ENCODE measurements at regions not wholly inside any gene's neighbourhood (a gene's known extent, or its start where the extent isn't known, plus 50 kb on each side); places are given as distances from the start of the nearest gene placed in this dataset.

DNA sequence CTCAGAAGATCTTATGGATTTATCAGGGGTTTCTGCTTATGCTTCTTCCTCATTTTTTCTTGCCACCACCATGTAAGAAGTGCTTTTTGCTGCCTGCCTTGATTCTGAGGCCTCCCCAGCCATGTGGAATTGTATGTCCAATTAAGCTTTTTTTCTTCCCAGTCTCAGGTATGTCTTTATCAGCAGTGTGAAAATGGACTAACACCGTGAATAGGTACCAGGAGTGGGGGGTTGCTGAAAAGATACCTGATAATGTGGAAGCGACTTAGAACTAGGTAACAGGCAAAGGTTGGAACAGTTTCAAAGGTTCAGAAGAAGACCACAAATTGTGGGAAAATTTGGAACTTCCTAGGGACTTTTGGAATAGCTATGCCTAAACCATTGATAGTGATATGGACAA is 1222.5 kb upstream of the NUDT12 start:
- Mint-ChIP-seq H3K9me3 (peaks cover 12% of the 10 kb centered on the region), H3K4me1 (no peaks in the 10 kb centered on the region), H3K36me3 (ENCODE audit: low read depth) (no peaks in the 10 kb centered on the region), H3K27ac (no peak overlapping the region), H3K27me3 (ENCODE audit: insufficient read depth) (no peaks in the 10 kb centered on the region), H3K4me3 (no peak overlapping the region)
- Histone ChIP-seq H3K4me1 (ENCODE audit: control insufficient read depth, insufficient read depth, low read length) (no peaks in the 10 kb centered on the region), H3K27me3 (ENCODE audit: control insufficient read depth, insufficient read depth, low read length, poor library complexity, severe bottlenecking) (no peaks in the 10 kb centered on the region), H3K27ac (ENCODE audit: low read depth, low read length) (no peak overlapping the region), H3K36me3 (ENCODE audit: control insufficient read depth, insufficient read depth, low read length) (no peaks in the 10 kb centered on the region), H3K9me3 (ENCODE audit: control insufficient read depth, low read length) (peaks cover 15% of the 10 kb centered on the region), H3K4me3 (ENCODE audit: low read length) (no peak overlapping the region), H3K9ac (ENCODE audit: extremely low read depth, low read length, poor library complexity, severe bottlenecking) (no peak overlapping the region)
- TF ChIP-seq, protein P1, sequence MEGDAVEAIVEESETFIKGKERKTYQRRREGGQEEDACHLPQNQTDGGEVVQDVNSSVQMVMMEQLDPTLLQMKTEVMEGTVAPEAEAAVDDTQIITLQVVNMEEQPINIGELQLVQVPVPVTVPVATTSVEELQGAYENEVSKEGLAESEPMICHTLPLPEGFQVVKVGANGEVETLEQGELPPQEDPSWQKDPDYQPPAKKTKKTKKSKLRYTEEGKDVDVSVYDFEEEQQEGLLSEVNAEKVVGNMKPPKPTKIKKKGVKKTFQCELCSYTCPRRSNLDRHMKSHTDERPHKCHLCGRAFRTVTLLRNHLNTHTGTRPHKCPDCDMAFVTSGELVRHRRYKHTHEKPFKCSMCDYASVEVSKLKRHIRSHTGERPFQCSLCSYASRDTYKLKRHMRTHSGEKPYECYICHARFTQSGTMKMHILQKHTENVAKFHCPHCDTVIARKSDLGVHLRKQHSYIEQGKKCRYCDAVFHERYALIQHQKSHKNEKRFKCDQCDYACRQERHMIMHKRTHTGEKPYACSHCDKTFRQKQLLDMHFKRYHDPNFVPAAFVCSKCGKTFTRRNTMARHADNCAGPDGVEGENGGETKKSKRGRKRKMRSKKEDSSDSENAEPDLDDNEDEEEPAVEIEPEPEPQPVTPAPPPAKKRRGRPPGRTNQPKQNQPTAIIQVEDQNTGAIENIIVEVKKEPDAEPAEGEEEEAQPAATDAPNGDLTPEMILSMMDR (conservative IDR thresholded peaks at IDR 0.05) = no peak
- WGBS, 2 experiments (ENCODE audit: insufficient coverage in 1 of 2, insufficient read length in 1 of 2) = 95% methylated on average over 2 of the region's 2 CpGs
- no peak for DNase-seq

DNA sequence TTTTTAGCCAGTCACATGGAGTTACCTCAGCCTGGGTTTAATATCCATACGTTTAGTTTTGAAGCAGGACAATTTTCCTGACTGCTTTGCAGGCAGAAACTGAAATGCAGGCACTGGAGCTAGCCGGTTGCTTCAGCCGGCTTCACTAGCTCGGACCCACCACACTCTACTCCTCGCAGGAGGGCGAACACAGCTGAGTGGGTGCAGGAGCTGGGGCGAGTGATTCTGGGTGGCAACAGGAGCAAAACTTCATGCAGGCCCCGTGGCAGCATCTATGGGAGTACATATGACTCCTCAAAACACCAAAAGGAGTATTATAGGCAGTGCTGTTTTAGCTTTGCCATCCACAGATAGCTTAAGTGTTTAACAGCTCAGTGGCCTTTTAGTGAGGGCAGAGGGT is 1211.8 kb upstream of the NUDT12 start:
- Histone ChIP-seq H3K4me1 (ENCODE audit: control insufficient read depth, insufficient read depth, low read length) (no peaks in the 10 kb centered on the region), H3K9me3 (ENCODE audit: control insufficient read depth, low read length) (no peaks in the 10 kb centered on the region), H3K27me3 (ENCODE audit: control insufficient read depth, insufficient read depth, low read length, poor library complexity, severe bottlenecking) (no peaks in the 10 kb centered on the region), H3K9ac (ENCODE audit: extremely low read depth, low read length, poor library complexity, severe bottlenecking) (no peak overlapping the region), H3K4me3 (ENCODE audit: low read length) (no peak overlapping the region), H3K27ac (ENCODE audit: low read depth, low read length) (no peak overlapping the region), H3K36me3 (ENCODE audit: control insufficient read depth, insufficient read depth, low read length) (no peaks in the 10 kb centered on the region)
- TF ChIP-seq, protein P1 (conservative IDR thresholded peaks at IDR 0.05) = no peak
- 90 to 100% methylated on average over 4 to 8 of the region's 8 CpGs for WGBS, 2 experiments (ENCODE audit: insufficient coverage in 1 of 2, insufficient read length in 1 of 2)
- Mint-ChIP-seq H3K9me3 (peaks cover 2% of the 10 kb centered on the region), H3K27ac (no peak overlapping the region), H3K36me3 (ENCODE audit: low read depth) (no peaks in the 10 kb centered on the region), H3K27me3 (ENCODE audit: insufficient read depth) (no peaks in the 10 kb centered on the region), H3K4me1 (no peaks in the 10 kb centered on the region), H3K4me3 (no peak overlapping the region)
- no peak for DNase-seq

DNA sequence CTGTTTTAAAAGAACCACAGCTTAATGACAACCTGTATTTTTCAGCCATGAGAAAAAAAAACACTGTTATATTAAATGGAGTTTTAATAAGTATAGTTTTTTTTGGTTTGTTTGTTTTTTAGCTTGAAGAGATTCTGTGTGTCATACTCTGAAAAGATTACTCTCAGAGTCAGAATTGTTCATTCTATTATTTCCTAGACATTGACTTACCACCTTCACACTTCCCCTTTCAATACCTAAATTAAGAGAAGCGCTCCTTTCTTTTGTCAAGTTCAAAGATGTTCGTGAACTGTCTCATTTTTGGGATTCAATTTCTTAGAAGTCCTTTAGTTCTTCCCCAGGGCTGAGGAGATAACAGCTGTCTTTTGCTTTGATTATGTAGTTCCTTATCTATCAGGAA is 1201.6 kb upstream of the NUDT12 start:
- H3K36me3 ChIP-seq (ENCODE audit: control insufficient read depth, insufficient read depth, low read length) = no peaks in the 10 kb centered on the region
- Mint-ChIP-seq H3K4me1 (peaks cover 6% of the 10 kb centered on the region), H3K27ac (no peak overlapping the region), H3K4me3 (no peak overlapping the region), H3K9me3 (no peaks in the 10 kb centered on the region), H3K36me3 (ENCODE audit: low read depth) (no peaks in the 10 kb centered on the region), H3K27me3 (ENCODE audit: insufficient read depth) (no peaks in the 10 kb centered on the region)
- H3K27ac ChIP-seq (ENCODE audit: low read depth, low read length) = no peak overlapping the region
- H3K9ac ChIP-seq (ENCODE audit: extremely low read depth, low read length, poor library complexity, severe bottlenecking) = no peak overlapping the region
- H3K9me3 ChIP-seq (ENCODE audit: control insufficient read depth, low read length) = peaks cover under 1% of the 10 kb centered on the region
- no peaks in the 10 kb centered on the region for H3K4me1 ChIP-seq (ENCODE audit: control insufficient read depth, insufficient read depth, low read length)
- H3K27me3 ChIP-seq (ENCODE audit: control insufficient read depth, insufficient read depth, low read length, poor library complexity, severe bottlenecking) = no peaks in the 10 kb centered on the region
- 88 to 100% methylated on average over 1 to 2 of the region's 2 CpGs for WGBS, 2 experiments (ENCODE audit: insufficient coverage in 1 of 2, insufficient read length in 1 of 2)
- no peak for DNase-seq
- no peak overlapping the region for H3K4me3 ChIP-seq (ENCODE audit: low read length)
- TF ChIP-seq, protein P1 (conservative IDR thresholded peaks at IDR 0.05) = no peak

All from endodermal cell (in vitro differentiated cells).